H1 (cell line): ENCODE measurements at regions not wholly inside any gene's neighbourhood (a gene's known extent, or its start where the extent isn't known, plus 50 kb on each side); places are given as distances from the start of the nearest gene placed in this dataset.

Experiments
- ASH2L ChIP-seq: fragments of 200-600, 300-600 bp; sonication (generic); IDR thresholded peaks from one replicate; pipeline ENCODE4 v1.7.1; 2017; ENCODE audit warnings: low read length
- EGR1 ChIP-seq: IDR thresholded peaks from 2 replicates; pipeline ENCODE4 v1.6.1; 2011; ENCODE audit warnings: low read depth, low read length, borderline replicate concordance
- GABPA ChIP-seq: IDR thresholded peaks from 2 replicates; pipeline ENCODE4 v1.6.1; 2011; ENCODE audit warnings: mild to moderate bottlenecking, low read length, moderate library complexity, borderline replicate concordance; ENCODE audit not compliant: insufficient read depth
- HDAC2 ChIP-seq, 2 experiments: fragments of 300-600 bp in 1 of 2; sonication (generic) in 1 of 2; IDR thresholded peaks; 2 replicates each; pipeline ENCODE4 v1.6.1; 2011 to 2012; ENCODE audit warnings: low read depth in 2 of 2, low read length in 2 of 2, mild to moderate bottlenecking in 2 of 2, moderate library complexity in 2 of 2, borderline replicate concordance in 1 of 2, inconsistent platforms in 1 of 2
- POU5F1 ChIP-seq: IDR thresholded peaks from 2 replicates; pipeline ENCODE4 v1.6.1; 2011; ENCODE audit warnings: low read depth, mild to moderate bottlenecking, low read length, moderate library complexity
- SIN3A ChIP-seq, 2 experiments: IDR thresholded peaks in 1 of 2; conservative IDR thresholded peaks in 1 of 2; 2 replicates each; pipeline ENCODE4 v1.6.1; 2011 to 2012; ENCODE audit warnings: low read length in 2 of 2, improper control_type of control experiment in 1 of 2, low read depth in 1 of 2, mild to moderate bottlenecking in 1 of 2
- SIX5 ChIP-seq: IDR thresholded peaks from 2 replicates; pipeline ENCODE4 v1.6.1; 2011; ENCODE audit warnings: mild to moderate bottlenecking, low read depth, low read length
- SRF ChIP-seq: IDR thresholded peaks from 2 replicates; pipeline ENCODE4 v1.6.1; 2011; ENCODE audit warnings: mild to moderate bottlenecking, low read depth, low read length, moderate library complexity
- YY1 ChIP-seq: IDR thresholded peaks from 2 replicates; pipeline ENCODE4 v1.6.1; 2011; ENCODE audit warnings: low read depth, mild to moderate bottlenecking, low read length
- ZNF274 ChIP-seq: IDR thresholded peaks from 2 replicates; pipeline ENCODE4 v1.7.0; 2012; ENCODE audit warnings: low read length, borderline replicate concordance; ENCODE audit errors: extremely low read depth
- TF ChIP-seq, protein P1 (sequence below): fragments of 300-600 bp; sonication (generic); IDR thresholded peaks from 2 replicates; pipeline ENCODE4 v1.7.1; 2012; ENCODE audit warnings: low read length, moderate library complexity, mild to moderate bottlenecking, inconsistent platforms; ENCODE audit not compliant: insufficient replicate concordance

DNA sequence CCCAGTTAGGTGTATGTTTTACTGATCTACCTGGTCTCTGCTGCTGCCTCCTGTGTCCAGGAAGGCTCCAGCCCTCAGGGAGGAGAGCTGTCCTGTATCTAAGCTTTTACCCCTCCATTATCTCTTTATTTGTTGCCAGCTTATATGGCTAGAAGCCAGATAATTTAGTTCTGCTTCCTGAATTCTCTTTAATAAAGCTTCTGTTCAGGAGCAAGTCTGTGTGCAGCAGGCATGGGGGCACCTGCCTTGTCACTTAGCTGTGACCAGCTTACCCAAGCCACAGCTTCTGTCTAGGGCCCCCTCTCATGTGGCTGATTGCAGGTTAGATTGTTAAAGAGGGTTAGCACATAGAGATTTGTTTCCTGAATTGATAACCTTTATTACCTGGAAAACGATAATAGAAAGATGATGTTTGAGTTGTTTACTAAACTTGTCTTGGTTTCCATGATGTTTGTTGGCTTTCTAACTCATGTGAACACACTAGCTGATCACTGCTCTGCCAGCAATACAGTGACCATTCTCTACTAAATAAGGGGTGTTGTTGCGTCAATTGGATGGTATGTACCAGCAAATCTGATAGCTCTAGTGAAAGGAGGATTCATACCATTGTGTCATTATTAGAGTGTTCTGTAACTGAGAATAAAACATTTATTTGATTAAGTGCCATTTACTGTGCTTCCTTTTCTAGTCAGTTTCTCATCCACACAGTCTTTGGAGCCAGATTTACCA lies 189.8 kb upstream of the ANK2 start (continued):
- TF ChIP-seq, protein P1, sequence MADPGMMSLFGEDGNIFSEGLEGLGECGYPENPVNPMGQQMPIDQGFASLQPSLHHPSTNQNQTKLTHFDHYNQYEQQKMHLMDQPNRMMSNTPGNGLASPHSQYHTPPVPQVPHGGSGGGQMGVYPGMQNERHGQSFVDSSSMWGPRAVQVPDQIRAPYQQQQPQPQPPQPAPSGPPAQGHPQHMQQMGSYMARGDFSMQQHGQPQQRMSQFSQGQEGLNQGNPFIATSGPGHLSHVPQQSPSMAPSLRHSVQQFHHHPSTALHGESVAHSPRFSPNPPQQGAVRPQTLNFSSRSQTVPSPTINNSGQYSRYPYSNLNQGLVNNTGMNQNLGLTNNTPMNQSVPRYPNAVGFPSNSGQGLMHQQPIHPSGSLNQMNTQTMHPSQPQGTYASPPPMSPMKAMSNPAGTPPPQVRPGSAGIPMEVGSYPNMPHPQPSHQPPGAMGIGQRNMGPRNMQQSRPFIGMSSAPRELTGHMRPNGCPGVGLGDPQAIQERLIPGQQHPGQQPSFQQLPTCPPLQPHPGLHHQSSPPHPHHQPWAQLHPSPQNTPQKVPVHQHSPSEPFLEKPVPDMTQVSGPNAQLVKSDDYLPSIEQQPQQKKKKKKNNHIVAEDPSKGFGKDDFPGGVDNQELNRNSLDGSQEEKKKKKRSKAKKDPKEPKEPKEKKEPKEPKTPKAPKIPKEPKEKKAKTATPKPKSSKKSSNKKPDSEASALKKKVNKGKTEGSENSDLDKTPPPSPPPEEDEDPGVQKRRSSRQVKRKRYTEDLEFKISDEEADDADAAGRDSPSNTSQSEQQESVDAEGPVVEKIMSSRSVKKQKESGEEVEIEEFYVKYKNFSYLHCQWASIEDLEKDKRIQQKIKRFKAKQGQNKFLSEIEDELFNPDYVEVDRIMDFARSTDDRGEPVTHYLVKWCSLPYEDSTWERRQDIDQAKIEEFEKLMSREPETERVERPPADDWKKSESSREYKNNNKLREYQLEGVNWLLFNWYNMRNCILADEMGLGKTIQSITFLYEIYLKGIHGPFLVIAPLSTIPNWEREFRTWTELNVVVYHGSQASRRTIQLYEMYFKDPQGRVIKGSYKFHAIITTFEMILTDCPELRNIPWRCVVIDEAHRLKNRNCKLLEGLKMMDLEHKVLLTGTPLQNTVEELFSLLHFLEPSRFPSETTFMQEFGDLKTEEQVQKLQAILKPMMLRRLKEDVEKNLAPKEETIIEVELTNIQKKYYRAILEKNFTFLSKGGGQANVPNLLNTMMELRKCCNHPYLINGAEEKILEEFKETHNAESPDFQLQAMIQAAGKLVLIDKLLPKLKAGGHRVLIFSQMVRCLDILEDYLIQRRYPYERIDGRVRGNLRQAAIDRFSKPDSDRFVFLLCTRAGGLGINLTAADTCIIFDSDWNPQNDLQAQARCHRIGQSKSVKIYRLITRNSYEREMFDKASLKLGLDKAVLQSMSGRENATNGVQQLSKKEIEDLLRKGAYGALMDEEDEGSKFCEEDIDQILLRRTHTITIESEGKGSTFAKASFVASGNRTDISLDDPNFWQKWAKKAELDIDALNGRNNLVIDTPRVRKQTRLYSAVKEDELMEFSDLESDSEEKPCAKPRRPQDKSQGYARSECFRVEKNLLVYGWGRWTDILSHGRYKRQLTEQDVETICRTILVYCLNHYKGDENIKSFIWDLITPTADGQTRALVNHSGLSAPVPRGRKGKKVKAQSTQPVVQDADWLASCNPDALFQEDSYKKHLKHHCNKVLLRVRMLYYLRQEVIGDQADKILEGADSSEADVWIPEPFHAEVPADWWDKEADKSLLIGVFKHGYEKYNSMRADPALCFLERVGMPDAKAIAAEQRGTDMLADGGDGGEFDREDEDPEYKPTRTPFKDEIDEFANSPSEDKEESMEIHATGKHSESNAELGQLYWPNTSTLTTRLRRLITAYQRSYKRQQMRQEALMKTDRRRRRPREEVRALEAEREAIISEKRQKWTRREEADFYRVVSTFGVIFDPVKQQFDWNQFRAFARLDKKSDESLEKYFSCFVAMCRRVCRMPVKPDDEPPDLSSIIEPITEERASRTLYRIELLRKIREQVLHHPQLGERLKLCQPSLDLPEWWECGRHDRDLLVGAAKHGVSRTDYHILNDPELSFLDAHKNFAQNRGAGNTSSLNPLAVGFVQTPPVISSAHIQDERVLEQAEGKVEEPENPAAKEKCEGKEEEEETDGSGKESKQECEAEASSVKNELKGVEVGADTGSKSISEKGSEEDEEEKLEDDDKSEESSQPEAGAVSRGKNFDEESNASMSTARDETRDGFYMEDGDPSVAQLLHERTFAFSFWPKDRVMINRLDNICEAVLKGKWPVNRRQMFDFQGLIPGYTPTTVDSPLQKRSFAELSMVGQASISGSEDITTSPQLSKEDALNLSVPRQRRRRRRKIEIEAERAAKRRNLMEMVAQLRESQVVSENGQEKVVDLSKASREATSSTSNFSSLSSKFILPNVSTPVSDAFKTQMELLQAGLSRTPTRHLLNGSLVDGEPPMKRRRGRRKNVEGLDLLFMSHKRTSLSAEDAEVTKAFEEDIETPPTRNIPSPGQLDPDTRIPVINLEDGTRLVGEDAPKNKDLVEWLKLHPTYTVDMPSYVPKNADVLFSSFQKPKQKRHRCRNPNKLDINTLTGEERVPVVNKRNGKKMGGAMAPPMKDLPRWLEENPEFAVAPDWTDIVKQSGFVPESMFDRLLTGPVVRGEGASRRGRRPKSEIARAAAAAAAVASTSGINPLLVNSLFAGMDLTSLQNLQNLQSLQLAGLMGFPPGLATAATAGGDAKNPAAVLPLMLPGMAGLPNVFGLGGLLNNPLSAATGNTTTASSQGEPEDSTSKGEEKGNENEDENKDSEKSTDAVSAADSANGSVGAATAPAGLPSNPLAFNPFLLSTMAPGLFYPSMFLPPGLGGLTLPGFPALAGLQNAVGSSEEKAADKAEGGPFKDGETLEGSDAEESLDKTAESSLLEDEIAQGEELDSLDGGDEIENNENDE = no peak
- TF ChIP-seq ZNF274 (no peak), HDAC2 (IDR thresholded peaks at IDR 0.05; ENCODE audit: borderline replicate concordance in 1 of 2, low read depth in 2 of 2, low read length in 2 of 2) (no peak), SIN3A (conservative IDR thresholded peaks at IDR 0.05 in 1 of 2, IDR thresholded peaks at IDR 0.05 in 1 of 2; ENCODE audit: low read depth in 1 of 2, low read length in 2 of 2) (no peak), SIX5 (no peak), SRF (no peak), POU5F1 (no peak), GABPA (no peak), EGR1 (no peak), ASH2L (no peak), YY1 (no peak)
